ENCODE measurements at regions not wholly inside any gene's neighbourhood (a gene's known extent, or its start where the extent isn't known, plus 50 kb on each side); places are given as distances from the start of the nearest gene placed in this dataset.
"Not testable (repeated sequence)": the region's sequence is repeated elsewhere in the genome, so short reads cannot be mapped to it uniquely, and the experiment has no call there.

- not testable (repeated sequence) for TF ChIP-seq POLR2A (IDR thresholded peaks at IDR 0.05; ENCODE audit: extremely low read depth, insufficient read length); CTCF (IDR thresholded peaks at IDR 0.05; ENCODE audit: low read depth, low read length); MAX (IDR thresholded peaks at IDR 0.05; ENCODE audit: low read depth, low read length)
Measured at GRCh38 chr2:868857-869256, 81.8 kb upstream of the SNTG2 start.

Data from NB4 (cell line).